ENCODE measurements at regions not wholly inside any gene's neighbourhood (a gene's known extent, or its start where the extent isn't known, plus 50 kb on each side); places are given as distances from the start of the nearest gene placed in this dataset.

- DNase-seq (ENCODE audit: low spot score): no peak
These were observed 557.2 kb downstream of the BCL11B start for GRCh38 chr14:98714626-98715425.

GRCh38 chr14:98716133-98716532 is 555.9 kb downstream of the BCL11B start:
- DNase-seq (ENCODE audit: low spot score): no peak

- no peak for DNase-seq (ENCODE audit: low spot score)
These were observed 550.9 kb downstream of the BCL11B start for GRCh38 chr14:98721061-98721460.

- DNase-seq (ENCODE audit: low spot score): no peak
These were observed 547.3 kb downstream of the BCL11B start for GRCh38 chr14:98724734-98725133.

DNA sequence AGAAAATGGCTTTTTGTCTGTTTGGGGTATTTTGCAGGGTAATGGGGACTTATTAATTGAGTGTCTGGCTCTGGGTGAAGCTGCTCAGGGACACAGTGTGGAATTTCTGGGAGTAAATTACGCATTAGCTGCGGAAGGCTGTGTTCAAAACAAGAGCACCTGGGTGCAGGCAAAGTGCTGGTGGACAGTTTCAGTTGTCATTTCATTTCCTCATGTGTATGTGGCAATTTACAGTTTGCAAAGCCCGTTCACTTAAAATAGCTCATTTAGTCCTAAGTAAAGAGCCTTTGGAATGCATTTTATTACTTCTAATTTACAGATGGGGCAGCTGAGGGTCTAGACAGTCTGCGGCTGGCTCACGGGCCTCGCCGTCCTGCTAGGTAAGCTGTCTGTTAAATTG is 546.8 kb downstream of the BCL11B start:
- DNase-seq (ENCODE audit: low spot score): no peak

GRCh38 chr14:98725676-98726075 is 546.3 kb downstream of the BCL11B start:
- DNase-seq (ENCODE audit: low spot score): no peak

DNA sequence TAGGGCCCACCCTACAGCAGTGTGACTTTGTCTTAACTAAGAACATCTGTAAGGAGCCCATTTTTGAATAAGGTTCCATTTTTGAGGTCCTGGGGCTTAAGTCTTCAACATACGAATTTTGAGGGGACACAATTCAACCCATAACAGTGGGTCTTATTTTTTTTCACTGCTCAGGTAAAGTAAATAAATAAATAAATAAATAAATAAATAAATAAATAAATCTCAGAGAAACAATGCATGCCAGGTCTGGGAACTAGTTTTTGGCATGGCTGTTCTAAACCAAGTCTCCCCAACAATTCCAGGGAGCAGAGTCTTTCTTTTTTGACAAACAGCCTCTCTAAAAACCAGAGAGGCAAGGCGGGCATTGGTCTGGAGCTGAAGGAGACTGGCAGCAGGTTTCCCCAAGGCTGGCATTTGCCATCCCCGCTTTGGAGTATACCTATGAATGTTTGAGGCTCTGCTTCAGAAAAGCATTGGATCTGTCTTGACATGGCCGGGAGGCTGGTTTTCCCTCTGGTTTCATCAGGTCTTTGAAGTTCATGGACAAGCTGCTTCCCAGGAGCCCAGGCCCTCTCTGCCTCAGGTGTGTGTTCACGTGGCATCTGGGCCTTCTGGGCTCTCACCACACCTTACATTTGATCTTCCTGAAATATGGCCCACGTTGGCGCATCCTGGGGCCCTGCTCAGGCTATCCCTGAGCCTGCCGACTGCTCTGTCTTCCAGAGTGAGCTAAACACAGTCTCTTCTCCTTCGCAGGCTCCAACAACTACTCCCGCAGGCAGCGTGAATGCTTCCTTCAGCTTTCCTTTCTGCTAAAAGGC is 545.2 kb downstream of the BCL11B start:
- no peak for DNase-seq (ENCODE audit: low spot score)

GRCh38 chr14:98728024-98728423 is 544.0 kb downstream of the BCL11B start:
- DNase-seq (ENCODE audit: low spot score): no peak

DNA sequence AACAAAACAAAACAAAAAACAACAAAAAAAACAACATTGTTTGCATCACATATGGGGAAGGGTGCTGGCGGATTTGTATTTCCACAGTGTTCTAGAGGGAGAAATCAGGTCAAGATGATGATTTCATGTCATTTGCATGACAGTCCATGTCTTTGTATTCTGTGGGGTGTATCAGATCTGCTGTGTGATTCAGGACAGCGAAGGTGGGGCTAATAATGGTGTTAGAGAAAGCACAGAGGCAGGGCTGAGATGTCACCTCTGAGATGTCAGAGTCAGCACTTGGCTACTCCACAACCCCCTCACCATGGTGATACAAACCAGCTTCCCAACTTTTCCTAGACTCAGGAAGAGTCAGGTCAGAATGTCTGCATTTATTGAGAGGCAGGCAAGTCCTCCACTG is 543.2 kb downstream of the BCL11B start:
- DNase-seq (ENCODE audit: low spot score): no peak

GRCh38 chr14:98731286-98731685 is 540.7 kb downstream of the BCL11B start:
- DNase-seq (ENCODE audit: low spot score): no peak

DNA sequence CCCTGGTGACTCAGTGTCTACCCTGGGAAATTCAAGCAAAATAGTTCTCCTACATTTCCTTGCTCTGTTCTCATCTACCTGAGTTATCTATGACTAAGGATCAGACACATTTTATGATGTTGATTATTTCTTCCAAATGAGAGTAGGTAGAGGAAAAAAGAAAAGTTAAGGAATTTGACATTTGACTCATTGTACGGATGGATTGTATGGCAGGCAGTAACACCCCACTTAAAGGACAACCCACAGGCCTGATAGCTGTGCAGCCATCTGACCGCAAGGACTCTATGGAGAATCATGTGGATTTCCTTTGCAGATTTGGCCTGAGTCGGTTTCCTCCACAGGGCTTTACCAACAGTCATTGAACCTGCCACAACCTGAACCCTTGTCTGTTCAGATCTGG is 540.3 kb downstream of the BCL11B start:
- DNase-seq (ENCODE audit: low spot score): no peak

GRCh38 chr14:98733536-98733935 is 538.5 kb downstream of the BCL11B start:
- DNase-seq (ENCODE audit: low spot score): no peak

DNA sequence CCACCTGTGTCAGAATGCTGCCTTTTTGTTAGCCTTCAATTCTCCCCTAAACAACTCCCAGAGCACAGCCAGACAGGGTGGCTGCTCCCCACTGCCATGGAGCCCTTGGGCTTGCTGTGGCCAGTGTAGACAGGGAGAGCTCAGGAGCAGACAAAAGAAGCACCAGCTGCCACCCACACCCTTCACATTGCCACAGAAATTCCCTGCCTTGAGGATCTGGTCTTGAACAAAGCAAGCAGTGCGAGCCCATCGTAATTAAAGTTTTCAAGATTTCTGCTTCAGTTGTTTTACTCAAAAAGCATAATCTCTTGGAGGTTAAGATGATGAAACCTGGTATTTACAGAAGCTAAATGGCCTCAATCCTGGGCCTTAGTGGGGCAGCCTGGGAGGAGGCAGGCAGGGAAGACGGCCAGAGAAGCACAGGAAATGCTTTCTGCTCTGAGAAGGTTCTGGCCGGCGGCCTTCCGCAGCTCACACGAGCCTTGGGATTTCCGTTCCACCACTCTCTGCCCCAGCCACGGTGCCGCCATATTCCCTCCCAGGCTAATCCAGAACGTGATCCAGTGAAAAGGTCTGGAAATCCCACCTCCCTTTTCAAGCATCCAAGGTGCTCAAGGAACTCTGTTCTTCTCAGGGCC is 535.2 kb downstream of the BCL11B start:
- DNase-seq (ENCODE audit: low spot score): no peak

DNA sequence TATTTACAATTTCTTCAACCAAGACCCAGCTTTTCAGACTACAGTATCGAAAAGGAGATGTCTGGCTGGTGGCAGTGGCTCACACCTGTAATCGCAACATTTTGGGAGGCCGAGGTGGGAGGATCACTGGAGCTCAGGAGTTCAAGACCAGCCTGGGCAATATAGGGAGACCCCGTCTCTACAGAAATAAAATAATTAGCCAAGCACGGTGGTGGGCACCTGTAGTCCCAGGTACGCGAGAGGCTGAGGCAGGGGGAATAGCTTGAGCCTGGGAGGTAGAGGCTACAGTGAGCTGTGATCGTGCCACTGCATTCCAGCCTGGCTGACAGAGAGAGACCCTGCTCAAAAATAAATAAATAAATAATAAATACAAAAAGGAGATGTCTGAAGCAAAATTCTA is 530.5 kb downstream of the BCL11B start:
- no peak for DNase-seq (ENCODE audit: low spot score)

DNA sequence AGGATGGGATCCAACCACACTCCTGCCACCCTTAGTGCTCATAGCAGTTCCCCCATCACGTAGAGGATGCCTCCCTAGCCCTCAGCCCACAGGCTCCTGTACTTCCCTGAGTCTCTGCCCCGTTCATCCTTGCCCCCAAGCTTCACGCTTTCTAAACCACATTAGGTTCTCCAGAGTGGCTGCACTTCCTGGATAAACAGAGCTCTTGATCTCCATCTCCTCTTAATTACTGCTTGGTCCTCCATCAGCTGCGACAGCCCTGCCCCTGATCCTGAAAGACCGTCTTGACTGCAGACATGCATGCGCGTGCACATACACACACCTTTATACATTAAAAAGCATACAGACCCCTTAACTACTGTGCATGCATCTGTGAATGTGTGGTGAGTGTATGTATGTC is 530.0 kb downstream of the BCL11B start:
- no peak for DNase-seq (ENCODE audit: low spot score)

DNA sequence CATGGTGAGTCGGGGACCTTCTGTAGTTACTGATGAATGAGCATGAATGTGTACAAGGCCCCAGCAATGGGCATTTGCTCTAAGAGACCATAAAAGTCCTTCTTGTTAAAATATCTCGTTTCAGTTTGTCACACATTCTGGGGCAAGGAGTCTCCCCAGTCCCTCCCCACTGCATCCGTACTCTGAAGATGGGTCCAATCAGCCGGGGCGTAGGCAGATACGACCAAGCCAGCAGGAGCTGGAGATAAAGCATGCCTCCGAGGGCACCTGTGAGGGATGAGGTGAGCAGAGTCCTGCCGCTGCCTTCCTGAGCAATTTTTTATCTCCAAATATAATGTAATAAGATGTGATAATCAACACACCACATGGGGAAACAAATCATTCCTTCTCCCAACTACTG is 528.5 kb downstream of the BCL11B start:
- DNase-seq (ENCODE audit: low spot score): no peak

- no peak for DNase-seq (ENCODE audit: low spot score)
These were observed 523.0 kb downstream of the BCL11B start for GRCh38 chr14:98748966-98749365.

DNA sequence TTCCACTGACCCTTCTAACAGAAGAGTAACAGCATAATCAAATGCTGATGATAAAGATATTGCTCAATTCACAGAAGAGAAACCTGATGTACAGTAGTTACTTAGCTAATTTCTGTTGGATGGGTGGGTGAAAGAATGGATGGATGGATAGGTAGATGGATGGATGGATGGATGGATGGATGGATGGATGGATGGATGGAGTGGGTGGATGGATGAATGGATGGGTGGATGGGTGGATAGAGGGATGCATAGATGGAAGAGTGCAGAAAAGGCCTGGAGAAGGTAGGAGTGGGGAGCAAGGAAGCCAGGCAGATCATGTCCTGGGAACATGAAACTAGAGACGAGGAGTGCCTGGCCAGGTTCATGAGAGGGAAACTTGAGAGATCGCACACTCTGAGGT is 520.9 kb downstream of the BCL11B start:
- DNase-seq (ENCODE audit: low spot score): no peak

GRCh38 chr14:98752660-98753059 is 519.3 kb downstream of the BCL11B start:
- DNase-seq (ENCODE audit: low spot score): no peak

GRCh38 chr14:98754343-98755020 is 517.5 kb downstream of the BCL11B start:
- DNase-seq (ENCODE audit: low spot score): no peak

- DNase-seq (ENCODE audit: low spot score): no peak
These were observed 515.2 kb downstream of the BCL11B start for GRCh38 chr14:98756749-98757148.

GRCh38 chr14:98758440-98758839 is 513.6 kb downstream of the BCL11B start:
- DNase-seq (ENCODE audit: low spot score): no peak
